Stimulated activated CD4-positive, alpha-beta T cell treated with anti-CD3 and anti-CD28 coated beads, Interleukin-2, amount 100 ng/mL, for 48 hours (primary cell): ENCODE measurements at regions not wholly inside any gene's neighbourhood (a gene's known extent, or its start where the extent isn't known, plus 50 kb on each side); places are given as distances from the start of the nearest gene placed in this dataset.

Source experiments
- DNase-seq, 2 donors: peaks; one replicate each; pipeline ENCODE4 v3.0.0-alpha.2; 2020

DNA sequence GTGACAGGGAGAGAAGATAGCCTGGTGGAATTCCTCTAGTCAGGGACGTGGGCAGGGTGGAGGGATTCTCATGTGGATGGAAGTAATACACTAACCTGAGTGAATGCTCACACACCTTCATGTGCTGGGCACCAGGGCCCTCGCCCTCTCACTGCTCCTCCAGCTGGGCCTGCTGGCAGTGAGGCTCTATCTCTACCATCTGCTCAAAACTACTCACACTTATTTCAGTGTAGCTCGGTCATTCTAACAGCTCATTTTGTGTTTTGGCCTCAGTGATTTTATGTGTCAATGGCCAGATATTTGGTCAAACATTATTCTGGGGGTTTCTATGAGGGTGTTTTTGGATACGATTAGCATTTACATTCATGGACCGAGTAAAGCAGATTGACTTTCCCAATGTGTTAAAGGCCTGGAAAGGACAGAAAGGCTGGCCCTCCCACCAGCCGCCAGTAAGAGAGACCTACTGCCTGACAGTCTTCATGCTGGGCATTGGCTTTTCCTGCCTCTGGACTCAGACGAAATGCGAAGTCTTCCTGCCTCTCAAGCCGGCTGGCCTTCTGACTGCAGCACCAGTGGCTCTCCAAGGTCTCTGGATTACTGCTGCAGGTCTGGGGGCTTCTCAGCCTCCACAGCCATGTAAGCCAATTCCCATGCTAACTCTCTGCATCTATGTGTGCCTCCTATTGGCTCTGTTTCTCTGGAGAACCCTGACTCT is 335.4 kb downstream of the CXCL12 start:
- no peak for DNase-seq

DNA sequence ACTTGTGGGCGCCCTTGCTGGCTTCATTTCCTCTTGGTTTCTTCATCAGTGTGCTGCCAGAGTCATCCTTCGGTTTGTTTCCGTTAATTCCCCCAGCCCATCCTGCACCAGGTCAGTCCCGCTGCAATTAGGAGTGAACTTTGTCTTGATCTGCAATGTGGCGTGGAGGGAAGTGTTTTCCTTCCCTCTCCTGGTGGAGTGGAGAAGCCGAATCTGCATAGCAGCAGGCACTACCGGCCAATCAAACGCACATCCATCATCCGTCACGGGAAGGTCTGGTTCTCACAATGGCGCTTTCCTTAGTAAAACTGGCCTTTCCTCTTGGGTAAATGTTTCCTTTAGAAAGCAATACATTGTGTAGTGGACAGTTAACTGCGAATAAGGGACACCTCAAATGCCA is 337.5 kb downstream of the CXCL12 start:
- DNase-seq = no peak

DNA sequence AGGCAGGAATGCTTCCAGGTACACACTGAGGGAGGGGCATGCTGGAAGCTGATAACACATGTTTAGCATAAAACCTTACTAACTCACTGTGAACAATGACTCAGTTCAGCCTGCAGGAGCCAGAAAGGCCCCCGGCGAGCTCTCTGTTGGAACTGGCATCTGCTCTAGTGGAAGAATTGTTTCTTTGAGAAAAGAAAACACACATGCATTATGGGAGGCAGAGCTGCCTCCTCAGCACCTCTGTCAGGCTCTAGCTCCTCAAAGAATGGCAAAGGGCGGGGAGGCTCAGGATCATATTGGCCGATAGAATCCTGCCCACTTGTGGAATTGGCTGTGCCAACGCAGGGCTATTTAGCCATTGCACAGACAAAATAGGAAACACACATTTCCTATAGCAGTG is 338.3 kb downstream of the CXCL12 start:
- no peak for DNase-seq

DNA sequence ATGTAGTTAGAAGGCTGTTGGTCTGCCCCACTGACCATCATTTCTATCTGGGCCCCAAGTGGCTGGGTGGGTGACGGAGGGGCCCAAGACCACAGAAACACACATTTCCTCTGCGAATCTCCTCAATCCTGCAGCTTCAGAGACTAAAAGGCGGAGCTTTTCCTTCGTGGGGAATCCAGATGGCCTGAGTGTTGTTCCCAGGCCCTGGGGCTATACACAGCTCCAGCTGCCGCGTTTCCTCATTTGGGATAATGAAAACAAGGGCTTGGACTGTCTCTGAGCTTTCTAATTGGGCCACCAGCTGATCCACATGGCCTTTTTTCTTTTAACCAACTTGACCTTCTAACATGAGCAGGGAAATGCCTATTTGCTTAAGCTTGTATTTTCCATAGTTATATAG is 339.9 kb downstream of the CXCL12 start:
- no peak for DNase-seq

DNA sequence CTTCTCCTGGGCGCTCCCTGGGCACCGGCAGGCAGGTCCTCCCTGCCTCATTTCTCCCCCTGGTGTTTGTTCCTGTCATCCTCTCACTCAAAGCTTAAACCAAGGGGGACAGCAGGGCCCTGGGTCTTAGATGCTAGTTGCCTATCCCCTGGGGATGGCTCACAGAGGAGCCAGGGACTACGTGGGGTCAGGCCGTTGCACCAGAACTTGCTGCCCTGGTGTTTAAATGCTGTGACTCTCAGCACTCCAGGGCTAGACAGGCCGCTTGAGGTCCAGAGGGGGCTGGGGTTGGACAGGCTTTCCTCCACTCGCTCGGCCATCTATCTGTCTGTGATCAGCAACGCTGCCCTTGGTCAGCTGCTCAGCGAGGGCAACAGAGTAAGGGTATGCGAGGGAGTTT is 340.3 kb downstream of the CXCL12 start:
- no peak for DNase-seq

DNA sequence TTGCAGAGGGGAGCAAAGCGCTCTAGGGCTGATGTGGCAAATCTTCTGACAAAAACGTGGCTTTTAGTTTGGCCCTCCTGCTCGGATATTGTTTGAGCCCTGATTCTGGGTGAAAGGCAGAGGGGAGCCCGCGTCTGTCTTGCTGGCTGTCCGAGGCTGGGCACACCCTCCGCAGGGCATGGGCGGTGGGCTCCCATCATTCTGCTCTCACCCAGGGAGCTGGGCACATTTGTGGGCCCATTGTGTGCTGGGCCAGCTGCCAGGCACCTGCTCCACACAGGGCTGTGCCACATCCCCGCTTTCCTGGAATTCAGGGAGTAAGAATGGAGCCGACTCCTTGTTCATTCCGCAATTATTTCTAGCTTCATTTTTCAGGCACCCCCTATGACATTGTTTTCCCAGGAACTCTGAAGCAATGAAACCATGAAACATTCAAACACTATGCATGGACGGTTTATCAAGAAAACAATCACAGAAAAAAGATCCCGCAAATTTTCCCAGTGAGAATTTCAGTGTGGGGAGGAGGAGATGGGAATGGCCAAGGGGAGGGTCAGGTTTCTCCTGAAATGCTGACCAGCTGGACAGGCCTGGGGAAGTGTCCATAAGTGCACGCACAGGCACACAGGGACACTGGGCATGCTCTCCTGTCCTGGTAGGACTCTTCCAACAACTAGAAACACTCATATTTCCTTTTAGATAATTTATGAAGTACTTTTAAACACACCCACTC is 341.1 kb downstream of the CXCL12 start:
- no peak for DNase-seq

DNA sequence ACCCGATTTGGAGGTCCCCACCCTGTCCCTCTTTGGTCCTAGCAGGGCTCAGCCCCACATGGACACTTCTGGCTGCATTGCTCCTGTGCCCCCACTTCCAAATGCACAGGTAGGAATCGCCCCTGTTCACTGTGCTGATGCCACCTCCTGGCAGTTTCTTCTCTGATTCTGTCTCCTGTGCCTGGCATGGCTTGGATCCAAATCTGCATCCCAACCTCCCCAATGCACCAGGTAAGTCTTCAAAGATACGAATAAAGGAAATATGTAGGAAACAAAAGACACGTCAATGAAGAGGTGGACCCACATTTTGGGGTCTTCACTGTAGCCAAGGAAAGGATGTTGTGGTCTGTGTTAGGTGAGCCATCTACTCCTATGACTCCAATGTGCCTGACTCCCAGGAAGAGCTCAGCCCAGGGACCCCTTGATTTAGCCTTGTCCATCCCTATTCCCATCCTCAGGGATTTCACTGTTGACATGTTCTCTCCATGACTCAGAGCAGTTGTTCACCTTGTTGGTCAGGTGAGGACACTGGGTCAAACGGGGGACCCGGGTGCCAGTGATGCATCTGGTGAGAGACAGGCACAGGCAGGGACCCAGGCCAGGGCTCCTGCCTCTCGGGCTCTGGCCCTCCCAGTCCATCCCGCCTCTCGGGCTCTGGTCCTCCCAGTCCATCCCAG is 341.8 kb downstream of the CXCL12 start:
- no peak for DNase-seq

DNA sequence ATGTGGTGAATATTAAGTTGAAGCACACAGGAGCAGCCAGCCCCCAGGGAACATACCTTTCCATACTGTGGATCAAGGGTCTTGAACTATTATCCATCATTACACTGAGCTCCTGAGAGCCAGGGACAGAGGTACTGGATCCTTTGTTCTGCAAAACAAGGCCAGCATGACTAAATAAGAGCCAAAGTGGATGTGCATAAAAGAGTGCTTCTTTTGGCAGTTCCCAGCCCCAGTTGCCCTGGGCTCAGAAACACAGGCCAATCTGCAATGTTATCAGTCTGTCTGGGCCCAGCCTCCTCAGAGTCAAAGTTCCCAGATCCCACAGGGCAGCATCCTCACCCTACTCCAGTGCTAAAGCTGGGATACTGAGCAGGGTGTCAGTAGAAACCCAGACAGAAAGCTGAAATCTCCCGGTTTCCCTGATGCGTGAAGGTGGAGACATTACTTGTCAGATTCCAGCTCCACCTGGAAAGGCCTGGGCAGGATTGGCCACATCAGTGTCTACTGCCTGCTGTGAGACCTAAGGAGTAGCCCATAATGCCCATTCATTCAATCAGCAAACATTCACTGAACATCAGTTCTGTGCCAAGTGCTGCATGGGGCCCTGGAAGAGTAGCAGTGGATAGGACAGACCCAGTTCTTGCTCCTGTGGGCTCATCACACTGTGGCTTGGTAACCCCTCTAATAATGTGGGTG is 342.7 kb downstream of the CXCL12 start:
- DNase-seq = no peak

DNA sequence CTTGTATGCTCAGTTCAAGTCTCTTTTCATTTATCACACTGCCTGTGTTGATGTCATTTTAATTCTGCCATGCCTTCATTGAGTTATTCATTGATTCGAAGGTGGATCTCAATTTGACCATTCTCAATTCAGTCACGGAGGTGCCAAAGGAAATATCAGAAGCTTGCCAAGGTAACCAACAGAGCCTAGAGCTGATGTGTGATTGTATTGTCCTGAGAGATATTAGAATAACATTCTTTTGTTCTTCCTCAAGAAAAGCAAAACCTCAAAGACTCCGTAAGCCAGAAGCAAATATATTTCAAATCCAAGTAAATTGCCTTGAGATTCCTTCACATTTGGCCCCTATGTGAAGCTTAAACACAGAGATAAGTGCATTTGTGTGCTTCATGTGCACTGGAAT is 345.3 kb downstream of the CXCL12 start:
- no peak for DNase-seq

DNA sequence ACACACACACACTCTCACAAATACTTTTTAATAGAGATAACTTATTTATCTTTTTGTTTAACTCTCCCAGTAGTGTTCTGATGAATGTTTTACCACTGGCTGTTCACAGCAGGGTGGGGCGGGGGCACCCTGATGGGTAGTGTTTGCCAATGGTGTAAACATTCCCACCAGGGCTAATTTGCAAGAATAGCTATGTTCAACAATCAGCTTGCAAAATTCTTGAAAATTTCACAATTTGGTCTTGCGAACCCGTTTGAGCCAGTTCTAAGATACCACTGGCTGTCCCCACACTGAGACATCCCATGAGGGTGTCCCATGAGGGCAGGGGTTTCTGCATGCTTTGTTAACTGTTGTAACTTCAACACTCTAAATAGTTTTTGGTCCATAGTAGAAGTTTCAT is 348.5 kb downstream of the CXCL12 start:
- no peak for DNase-seq

DNA sequence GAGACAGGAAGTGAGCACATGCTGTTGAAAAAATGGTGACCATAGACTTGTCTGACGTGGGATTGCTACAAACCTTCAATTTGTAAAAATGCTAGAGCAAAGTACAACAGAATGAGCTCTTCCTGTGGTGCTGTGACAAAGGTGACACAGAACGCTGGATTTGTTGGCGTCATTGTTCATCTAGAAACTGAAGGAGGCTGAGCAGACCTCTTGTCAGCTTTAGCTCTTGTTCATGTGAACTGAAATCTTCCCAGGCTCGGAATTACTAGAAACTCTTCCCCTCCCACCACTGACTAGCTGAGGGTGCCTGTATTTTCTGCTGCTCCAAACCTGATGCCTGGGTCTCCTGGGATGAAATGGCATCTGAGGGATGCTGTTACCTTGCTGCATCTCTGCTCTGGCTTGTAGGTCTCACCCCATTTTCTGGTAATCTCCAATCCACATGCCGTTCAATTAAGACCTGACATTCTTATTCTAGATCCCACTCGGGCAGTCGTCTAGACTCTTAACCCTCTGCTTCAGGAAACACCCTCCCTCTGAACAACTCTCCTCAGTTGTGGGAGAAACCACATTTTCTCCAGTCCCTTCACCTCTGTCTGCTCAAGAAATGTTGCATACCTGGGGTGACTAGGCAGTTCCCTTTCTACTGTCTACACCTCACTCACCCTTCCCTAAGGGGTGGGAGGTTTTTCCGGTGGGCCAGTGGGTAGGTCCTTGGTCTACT is 349.3 kb downstream of the CXCL12 start:
- no peak for DNase-seq

DNA sequence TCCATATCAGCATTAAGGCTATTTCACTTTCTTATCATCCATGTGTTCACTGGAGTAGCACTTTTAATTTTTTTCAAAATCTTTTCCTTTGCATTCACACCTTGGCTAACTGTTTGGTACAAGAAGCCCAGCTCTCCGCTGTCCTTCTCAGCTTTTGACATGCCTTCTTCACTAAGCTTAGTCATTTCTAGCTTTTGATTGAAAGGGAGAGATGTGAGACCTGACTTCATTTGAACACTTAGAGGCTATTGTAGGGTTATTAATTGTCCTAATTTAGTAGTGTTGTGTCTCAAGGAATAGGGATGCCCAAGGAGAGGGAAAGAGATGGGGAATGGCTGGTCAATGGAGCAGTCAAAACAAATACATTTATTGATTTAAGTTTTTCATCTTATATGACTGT is 350.0 kb downstream of the CXCL12 start:
- DNase-seq = no peak

DNA sequence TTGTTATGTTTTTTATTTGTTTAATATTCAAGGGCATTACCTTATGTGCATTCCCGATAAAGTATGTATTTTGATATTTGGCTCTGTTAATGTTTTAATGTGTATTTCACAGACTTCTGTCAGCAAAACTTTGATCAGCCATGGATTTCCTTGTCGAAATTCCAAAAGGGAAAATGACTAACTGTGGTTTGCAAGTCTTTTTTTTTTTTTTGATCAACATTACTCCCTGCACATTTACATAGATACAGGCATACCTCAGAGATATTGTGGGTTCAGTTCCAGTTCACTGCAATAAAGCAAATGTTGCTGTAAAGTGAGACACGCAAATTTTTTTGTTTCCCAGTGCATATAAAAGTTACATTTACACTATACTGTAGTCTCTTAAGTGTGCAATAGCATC is 351.9 kb downstream of the CXCL12 start:
- no peak for DNase-seq

DNA sequence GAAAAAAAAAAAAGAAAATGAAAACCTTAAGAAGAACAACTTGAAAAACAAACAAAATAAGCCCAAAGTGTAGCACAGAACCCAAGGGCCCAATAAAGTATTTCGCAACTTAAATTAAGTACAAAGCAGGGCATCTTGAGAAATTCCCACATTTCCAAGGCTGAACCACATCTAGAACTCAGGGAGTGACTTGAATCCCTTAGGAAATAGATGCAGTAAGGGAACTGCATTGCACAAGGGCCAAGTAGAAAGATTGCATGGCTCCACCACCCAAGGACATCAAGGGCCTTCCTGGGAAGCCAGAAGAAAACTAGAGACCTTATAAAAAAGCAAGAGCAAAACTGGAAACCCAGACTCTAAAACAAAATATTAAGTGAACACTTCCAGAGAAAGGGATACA is 352.7 kb downstream of the CXCL12 start:
- no peak for DNase-seq

DNA sequence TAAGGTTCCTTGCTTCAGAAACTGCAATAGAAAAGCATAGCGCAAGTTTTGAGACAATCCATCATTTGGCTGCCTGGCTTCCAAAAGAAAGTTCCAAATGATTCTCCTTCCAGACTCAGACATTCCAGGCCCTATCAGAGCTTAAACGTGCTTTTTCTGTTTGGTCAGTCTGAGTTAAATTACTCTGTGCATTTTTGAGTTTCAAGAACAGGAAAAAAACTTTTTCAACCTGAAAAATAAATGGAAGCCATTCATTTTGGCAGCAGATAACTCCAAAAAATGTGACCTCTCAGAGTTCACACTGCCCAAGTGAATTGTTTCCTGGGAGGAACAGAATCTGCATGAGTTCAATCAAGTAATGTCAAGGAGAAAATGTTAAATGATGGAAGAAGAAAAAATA is 354.2 kb downstream of the CXCL12 start:
- no peak for DNase-seq

DNA sequence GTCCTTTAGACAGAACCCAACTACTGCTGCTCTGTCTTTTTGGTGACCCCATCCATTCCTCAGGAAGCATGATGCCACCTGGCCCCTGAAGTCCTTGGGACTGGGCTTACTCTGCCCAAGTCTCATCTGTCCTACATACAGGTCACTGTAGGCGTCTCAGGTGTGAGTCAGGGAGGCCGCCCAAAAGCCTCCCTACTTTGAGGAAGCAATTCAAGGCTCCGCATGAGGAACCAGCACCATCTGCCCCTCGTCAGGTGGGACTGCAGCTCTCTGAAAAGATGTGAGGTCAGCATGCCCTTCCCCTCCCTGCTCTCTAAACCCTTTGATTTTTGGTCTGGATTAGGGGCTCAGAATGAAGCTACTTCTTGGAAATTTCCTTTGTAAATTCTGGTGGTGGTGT is 354.8 kb downstream of the CXCL12 start:
- DNase-seq = peak in 1 of 2 donors; percentile 9

DNA sequence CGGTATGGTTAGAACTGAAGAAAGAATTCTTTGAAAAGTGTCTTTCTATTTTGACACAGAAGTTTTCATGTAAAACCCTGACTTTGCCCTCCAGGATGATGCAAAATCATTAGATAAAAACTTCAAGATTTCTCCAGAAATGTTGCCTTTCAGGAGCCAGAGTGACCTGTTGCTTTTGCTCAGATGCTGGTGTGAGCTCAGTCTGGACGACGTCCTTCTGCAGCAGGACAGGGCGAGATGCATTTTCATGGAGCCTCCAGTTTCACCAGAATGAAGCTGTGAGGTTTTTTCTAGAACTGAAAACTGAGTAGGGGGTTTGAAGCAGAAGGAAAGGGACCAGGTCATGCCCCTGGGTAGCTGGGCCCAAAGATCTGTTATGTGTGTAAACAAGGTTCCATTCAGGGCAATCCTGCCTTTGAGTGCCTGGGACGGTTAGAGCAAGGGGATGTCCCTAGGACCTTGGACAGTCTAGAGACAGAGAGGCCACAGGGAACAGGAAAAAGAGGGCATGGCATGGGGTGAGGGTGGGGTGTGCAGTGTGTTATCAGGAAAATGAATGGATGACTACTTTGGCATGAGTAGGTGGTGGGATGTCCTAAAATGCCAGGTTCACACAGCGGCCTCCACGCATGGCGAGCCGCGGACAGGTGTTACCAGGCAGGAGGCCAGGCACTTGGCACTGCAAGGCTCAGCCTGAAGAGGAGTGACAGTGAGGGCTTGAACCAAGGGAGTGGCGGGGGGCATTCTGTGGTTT is 356.3 kb downstream of the CXCL12 start:
- DNase-seq = no peak

DNA sequence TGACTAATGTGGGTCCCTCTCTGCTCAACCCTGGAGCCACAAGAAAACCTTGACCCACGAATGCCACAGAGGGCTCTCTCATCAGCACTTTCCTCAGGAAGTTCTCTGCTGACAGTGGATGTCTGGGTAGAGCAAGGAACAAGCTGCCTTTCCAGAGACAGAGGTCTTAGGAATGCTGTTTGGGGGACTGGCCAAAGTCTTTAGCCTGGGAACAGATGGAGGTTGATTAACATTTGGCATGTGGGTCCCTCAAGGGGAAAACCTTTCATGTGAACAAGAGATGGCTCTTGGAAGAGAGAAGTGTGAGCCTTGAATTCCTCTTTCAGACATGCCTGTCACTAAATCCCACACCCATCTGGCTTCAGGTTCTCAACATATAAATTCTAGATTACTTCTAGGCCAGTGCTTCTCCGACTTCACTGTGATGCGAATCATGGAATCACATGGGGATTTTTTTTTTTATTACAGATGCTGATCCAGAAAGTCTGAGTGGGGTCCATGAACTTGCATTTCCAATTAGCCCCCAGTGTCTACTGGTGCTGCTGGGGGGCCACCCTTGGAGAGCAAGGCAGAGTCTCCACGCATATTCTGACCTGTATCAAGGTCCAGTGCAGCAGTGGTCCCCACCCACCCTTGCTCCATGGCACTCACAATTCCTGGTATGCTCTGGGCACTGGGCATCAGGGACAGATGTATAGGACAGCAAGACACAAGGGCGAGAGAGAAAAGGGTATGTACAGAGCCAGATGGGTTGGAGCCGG is 360.4 kb downstream of the CXCL12 start:
- no peak for DNase-seq

DNA sequence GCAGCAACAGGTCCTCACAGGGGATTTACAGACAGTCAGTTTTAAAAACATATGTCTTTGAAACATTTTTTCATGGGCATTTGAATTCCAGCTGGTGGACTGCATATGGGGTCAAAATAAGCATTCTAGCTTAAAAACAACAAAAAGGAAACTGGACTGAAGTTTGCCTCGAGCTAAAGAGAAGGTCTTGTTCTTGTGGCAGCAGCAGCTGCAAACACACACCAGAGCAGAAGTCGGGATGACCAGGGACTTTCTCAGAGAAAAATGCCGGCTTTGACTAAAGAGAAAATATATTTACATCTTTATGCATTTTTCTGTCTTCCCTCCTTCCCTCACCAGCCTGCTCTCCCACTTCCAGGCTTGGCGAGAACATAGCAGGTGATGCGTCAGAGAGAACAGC is 361.4 kb downstream of the CXCL12 start:
- DNase-seq = no peak

DNA sequence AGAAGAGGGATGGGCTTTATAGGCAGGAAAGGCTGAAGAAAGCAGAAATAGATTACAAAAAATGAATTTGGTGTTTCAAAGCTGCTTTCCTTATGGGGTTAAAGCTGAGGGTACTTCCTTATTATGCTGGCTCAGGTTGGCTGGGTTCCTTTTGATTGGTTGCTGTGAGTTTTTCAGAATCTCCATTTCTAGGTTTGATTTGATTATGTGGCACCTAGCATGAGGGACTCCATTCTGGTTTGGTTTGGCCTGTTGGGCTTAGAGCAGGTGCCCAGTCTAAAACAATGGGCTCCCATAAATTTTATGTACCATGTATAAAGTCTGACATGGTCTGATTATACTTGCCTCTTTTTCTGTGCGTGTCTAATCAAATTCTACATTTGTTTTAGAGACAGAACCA is 362.7 kb downstream of the CXCL12 start:
- no peak for DNase-seq
